ENCODE measurements at regions not wholly inside any gene's neighbourhood (a gene's known extent, or its start where the extent isn't known, plus 50 kb on each side); places are given as distances from the start of the nearest gene placed in this dataset.
"Not testable (repeated sequence)": the region's sequence is repeated elsewhere in the genome, so short reads cannot be mapped to it uniquely, and the experiment has no call there.

GRCh38 chr7:116377721-116378120 is 121.8 kb upstream of the CAV2 start:
- no peak for DNase-seq (ENCODE audit: low read depth)

DNA sequence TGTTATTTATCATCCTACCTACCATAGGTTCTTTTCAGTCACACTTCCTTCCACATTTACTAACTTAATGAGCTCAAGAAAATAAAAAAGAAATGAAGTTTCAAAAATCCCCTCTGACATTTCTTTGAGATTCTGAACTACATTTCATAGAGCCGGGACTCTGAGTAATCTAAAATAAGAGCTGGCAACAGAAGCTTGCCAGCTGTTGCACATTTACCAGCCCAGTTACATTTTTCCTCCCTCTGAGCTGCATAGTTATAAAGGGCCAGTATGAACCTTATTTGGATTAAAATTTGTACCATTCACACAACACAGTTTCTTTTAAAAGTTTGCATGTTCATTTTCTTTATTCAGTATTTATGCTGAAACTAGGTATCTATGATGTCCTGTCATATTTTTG is 119.5 kb upstream of the CAV2 start:
- DNase-seq (ENCODE audit: low read depth): no peak

GRCh38 chr7:116382375-116382774 is 117.2 kb upstream of the CAV2 start:
- no peak for DNase-seq (ENCODE audit: low read depth)

DNA sequence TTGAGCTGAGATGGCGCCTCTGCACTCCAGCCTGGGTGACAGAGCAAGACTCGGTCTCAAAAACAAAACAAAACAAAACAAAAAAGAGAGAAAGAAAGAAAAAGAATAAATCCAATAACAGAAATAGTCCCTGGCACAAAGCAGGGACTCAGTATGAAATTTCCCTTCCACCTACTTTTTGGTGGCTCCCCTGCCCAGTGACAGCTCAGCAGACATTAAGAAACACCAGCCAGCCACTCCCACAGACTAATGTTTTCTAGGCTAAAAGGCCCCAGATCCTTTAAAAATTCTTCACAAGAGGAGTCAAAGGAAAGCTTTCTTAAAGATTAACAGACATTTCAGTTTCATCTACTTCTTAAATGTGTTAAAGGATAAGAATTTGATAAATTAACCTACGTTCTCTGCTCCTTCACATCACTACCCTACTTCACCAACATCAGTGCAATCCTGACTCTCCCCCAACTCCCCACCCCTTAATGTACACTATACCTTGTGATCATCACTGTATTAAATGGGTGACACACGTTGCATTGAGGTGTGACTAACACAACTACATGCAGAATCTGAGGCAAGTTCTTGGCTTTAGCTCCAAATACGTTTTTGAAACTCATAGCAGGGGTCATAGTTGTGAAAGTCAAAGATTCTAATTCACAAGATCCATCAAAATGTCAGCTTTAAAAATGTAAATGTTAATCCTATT is 114.5 kb upstream of the CAV2 start:
- no peak for DNase-seq (ENCODE audit: low read depth)

GRCh38 chr7:116386674-116387073 is 112.9 kb upstream of the CAV2 start:
- DNase-seq (ENCODE audit: low read depth): no peak

DNA sequence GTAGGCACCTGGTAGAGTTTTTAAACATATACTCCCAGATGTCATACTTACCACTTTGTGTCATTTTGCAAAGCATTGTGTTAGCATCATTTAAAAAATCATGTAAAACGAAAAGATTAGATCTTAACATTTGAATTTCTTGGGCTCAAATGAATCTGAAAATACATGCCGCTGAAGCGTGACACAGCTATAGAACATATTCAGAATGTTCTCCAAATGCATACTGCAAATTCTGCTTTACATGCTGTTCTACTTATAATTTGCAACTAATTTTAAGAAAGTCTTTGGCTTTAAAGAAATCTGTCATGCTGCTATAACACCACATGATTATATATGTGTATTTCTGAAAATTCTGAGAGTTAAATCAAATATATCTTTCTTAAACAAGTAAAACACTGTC is 109.2 kb upstream of the CAV2 start:
- no peak for DNase-seq (ENCODE audit: low read depth)

- DNase-seq (ENCODE audit: low read depth): no peak
These were observed 106.7 kb upstream of the CAV2 start for GRCh38 chr7:116392806-116393205.

- DNase-seq (ENCODE audit: low read depth): no peak
These were observed 105.9 kb upstream of the CAV2 start for GRCh38 chr7:116393654-116394053.

DNA sequence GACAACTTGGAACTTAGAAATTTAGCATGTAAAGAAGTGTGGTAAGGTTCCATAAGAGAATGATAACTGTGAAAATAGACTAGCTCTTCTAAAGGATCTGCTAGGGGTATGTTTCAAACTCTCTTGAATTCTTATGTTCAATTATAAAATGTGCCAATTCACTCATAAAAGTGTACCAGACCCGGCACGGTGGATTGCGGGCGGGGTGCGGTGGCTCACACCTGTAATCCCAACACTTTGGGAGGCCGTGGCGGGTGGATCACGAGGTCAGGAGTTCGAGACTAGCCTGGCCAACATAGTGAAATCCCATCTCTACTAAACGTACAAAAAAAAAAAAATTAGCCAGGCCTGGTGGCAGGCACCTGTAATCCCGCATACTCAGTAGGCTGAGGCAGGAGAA is 105.4 kb upstream of the CAV2 start:
- DNase-seq (ENCODE audit: low read depth): no peak

- no peak for DNase-seq (ENCODE audit: low read depth)
These were observed 104.3 kb upstream of the CAV2 start for GRCh38 chr7:116395141-116395791.

DNA sequence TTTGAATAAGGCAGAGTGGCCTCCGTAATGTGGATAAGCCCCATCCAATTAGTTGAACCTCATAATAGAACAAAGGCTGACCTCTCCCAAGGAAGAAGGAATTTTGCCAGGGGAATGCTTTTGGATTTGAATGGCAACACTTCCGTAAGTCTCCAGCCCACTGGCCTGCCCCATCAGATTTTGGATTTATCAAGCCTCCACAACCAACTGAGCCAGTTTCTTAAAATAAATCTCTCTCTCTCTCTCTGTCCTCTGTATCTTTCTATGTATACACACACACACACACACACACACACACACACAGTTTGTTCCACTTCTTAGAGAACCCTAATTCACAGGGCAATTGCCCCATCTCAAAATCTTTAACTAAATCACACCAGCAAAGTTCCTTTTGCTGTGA is 100.9 kb upstream of the CAV2 start:
- DNase-seq (ENCODE audit: low read depth): no peak

GRCh38 chr7:116399819-116400218 is 99.7 kb upstream of the CAV2 start:
- DNase-seq (ENCODE audit: low read depth): no peak

DNA sequence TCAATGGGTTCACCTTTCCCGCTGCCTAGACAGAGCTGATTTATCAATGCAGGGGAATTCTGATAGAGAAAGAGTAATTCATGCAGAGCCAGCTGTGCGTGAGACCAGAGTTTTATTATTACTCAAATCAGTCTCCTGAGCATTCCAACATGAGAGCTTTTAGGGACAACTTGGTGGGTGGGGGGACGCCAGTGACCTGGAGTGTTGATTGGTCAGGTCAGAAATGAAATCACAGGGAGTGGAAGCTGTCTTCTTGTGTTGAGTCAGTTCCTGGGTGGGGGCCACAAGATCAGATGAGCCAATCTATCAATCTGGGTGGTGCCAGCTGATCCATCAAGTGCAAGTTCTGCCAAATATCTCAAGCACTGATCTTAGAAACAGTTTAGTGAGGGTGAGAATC is 99.0 kb upstream of the CAV2 start:
- no peak for DNase-seq (ENCODE audit: low read depth)

DNA sequence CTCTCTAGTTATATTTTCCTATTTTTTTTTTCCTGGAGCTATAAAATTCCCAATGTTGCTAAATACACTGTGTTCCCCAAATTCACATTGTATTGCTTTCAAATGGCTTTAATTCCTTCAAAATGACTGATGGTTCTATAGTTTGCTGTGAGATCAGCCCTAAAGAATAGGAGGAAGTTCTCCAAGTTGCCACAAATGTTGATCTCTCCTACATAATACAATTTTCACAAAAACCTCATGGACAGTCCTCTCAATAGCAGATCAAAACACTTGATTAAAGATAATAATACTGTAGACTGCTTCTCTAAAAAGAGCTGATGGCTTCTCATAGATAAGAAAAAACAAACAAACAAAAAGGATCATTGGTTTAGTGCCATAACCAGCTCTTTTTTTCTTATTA is 97.8 kb upstream of the CAV2 start:
- DNase-seq (ENCODE audit: low read depth): no peak

DNA sequence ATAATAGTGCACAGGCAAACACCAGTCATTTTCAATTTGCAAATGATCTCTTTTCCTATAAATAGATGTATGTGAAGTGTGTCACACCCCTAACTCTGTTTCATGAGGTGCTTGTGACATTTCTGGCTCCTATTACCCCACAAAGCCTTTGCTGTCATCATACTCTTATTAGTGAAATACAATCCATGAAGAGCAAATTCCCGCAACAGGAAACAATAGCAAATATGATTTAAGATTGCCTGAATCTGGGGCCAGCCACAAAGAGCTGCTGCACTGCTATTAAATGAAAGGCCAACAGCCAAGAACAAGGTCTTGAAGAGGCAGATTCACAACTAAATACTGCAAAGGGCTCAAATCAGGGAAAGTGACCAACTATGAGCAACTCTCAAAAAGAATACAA is 96.3 kb upstream of the CAV2 start:
- no peak for DNase-seq (ENCODE audit: low read depth)

- DNase-seq (ENCODE audit: low read depth): no peak
These were observed 95.1 kb upstream of the CAV2 start for GRCh38 chr7:116404389-116404788.

GRCh38 chr7:116405810-116406209 is 93.7 kb upstream of the CAV2 start:
- no peak for DNase-seq (ENCODE audit: low read depth)

DNA sequence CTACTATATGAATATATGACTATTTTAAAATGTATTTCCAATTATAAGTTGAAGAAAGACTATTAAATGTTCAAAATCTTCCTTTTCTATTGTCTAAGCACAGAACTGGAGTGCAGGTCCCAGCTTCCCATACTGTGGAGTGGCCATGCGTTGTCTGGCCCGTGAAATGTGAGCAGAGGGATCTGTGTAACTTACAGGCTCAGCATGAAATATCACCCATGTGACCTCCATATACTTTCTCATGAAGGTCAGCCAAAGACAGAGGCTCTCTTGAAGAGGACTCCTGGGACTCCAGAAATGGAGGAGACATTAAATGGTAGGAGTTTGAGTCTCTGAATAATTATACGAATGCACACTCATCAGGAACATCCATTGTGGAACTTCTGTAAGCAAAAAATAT is 92.4 kb upstream of the CAV2 start:
- DNase-seq (ENCODE audit: low read depth): no peak

DNA sequence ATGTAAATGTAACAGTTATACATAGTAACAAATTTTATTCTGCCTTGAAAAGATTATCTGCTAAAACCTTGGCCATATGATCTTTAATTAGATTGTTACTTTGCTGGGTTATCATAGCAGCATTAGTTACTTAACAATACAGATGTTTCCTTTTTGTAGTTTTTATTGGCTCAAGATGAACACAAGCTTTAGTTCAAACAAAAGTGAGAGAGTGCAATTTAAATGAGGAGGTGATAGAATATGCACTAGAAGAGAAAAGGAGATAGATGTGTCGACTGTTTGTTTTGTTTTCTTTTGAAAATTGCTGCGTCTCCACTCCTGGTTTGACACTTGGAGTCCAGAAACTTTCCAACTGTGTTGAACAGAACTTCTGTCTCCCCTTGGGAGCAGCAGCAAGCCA is 91.4 kb upstream of the CAV2 start:
- no peak for DNase-seq (ENCODE audit: low read depth)

GRCh38 chr7:116408831-116409453 is 90.6 kb upstream of the CAV2 start:
- not testable (repeated sequence) for DNase-seq (ENCODE audit: low read depth)

- not testable (repeated sequence) for DNase-seq (ENCODE audit: low read depth)
These were observed 88.8 kb upstream of the CAV2 start for GRCh38 chr7:116410694-116411093.

- no peak for DNase-seq (ENCODE audit: low read depth)
These were observed 81.8 kb upstream of the CAV2 start for GRCh38 chr7:116417593-116418345.

DNA sequence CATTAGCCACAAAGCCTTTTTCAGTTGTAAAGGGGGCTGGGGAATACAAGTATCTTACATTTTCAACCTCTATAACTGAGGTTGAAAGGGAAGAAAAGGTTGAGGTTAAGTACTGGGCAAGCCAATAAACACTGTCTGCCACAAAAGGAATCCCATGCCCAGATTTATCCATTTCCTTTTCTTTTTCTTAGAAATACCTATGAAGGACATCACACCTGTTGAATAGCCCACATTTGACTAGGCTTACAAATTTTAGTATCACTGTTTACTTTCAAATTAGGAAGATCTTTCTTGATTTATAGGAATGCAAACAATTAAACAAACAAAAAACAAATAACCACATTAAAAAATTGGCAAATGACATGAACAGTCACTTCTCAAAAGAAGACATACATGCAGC is 81.0 kb upstream of the CAV2 start:
- no peak for DNase-seq (ENCODE audit: low read depth)

Measured in CMK (cell line).